ENCODE measurements at regions not wholly inside any gene's neighbourhood (a gene's known extent, or its start where the extent isn't known, plus 50 kb on each side); places are given as distances from the start of the nearest gene placed in this dataset.

DNA sequence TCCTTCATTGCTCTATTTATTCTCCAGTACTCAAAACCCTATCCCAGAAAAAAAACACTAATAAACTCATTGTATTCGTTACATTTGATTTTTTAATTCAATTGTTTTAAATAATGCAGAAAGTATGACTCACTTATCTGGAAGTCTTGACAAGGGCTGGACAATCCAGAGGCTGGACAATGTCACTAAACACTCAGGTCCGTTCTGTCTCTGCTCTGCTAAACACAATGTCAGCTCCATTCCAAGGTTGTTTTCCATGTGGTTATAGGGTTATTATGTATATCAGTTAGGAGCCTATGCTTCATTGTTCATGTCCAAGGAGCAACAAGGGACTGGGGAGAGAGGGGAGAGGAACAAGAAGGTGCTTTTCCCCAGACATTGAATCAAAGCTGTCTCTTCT is 125.5 kb downstream of the IRS1 start:
- H3K4me3 Mint-ChIP-seq = no peak overlapping the region
- no peaks in the 10 kb centered on the region for H3K9me3 Mint-ChIP-seq
- H3K36me3 Mint-ChIP-seq (ENCODE audit: low read depth) = peaks cover 2% of the 10 kb centered on the region
- H3K27me3 Mint-ChIP-seq (ENCODE audit: low read depth) = no peaks in the 10 kb centered on the region
- no peak overlapping the region for H3K27ac Mint-ChIP-seq (ENCODE audit: unreplicated experiment)
- H3K4me1 Mint-ChIP-seq = peaks cover 25% of the 10 kb centered on the region
- TF ChIP-seq, protein P1, sequence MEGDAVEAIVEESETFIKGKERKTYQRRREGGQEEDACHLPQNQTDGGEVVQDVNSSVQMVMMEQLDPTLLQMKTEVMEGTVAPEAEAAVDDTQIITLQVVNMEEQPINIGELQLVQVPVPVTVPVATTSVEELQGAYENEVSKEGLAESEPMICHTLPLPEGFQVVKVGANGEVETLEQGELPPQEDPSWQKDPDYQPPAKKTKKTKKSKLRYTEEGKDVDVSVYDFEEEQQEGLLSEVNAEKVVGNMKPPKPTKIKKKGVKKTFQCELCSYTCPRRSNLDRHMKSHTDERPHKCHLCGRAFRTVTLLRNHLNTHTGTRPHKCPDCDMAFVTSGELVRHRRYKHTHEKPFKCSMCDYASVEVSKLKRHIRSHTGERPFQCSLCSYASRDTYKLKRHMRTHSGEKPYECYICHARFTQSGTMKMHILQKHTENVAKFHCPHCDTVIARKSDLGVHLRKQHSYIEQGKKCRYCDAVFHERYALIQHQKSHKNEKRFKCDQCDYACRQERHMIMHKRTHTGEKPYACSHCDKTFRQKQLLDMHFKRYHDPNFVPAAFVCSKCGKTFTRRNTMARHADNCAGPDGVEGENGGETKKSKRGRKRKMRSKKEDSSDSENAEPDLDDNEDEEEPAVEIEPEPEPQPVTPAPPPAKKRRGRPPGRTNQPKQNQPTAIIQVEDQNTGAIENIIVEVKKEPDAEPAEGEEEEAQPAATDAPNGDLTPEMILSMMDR (conservative IDR thresholded peaks at IDR 0.05) = no peak
- no peak for DNase-seq (ENCODE audit: low read depth, low spot score)

DNA sequence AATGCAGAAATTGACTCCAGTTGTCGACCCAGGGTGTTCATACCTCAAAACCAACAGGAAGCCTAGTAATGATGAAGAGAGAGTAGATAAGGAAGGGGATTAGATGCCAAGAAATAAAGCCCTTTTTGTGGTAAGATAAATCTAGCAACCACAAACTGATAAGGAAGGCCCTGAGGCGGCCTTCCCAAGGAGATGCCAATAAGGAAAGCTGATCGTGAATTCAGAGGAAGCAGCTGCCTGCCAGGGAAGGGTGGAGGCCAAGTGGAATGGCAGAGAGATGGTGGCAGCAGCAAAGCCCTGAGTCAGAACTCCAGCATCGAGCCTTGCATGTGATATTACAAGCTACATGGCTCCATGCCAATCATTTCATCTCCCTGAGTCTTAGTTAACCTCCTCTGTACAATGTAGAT is 126.3 kb downstream of the IRS1 start:
- H3K4me3 Mint-ChIP-seq = no peak overlapping the region
- peaks cover 2% of the 10 kb centered on the region for H3K36me3 Mint-ChIP-seq (ENCODE audit: low read depth)
- H3K27me3 Mint-ChIP-seq (ENCODE audit: low read depth) = no peaks in the 10 kb centered on the region
- no peaks in the 10 kb centered on the region for H3K9me3 Mint-ChIP-seq
- no peak overlapping the region for H3K27ac Mint-ChIP-seq (ENCODE audit: unreplicated experiment)
- DNase-seq (ENCODE audit: low read depth, low spot score) = no peak
- H3K4me1 Mint-ChIP-seq = peaks cover 25% of the 10 kb centered on the region
- TF ChIP-seq, protein P1 (conservative IDR thresholded peaks at IDR 0.05) = no peak

DNA sequence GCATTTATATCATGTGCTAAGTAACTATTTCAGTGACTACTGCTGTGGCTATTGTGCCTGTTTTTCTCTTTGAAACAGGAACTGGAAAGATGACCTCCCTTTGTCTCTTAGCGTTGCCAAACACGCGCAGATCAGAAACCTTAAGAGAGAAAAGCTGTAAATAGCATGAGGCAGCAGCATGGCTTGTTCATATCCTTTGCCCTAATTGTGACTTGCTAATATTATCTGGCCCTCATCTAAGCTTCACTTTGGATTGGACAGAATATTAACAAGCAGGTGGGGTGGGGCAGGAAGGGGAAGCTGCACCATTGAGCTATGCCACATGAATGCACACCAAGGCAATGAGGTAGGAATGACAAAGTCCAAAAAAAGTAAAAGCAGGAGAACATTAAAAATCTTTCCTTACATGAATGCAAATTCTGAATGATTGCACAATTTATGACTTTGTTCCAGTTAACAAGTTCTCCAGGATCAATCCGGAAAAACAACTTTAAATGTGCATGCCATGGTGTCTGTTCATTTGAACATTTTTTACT is 128.4 kb downstream of the IRS1 start:
- peak overlapping the region; percentile 7 for H3K27ac Mint-ChIP-seq (ENCODE audit: unreplicated experiment)

DNA sequence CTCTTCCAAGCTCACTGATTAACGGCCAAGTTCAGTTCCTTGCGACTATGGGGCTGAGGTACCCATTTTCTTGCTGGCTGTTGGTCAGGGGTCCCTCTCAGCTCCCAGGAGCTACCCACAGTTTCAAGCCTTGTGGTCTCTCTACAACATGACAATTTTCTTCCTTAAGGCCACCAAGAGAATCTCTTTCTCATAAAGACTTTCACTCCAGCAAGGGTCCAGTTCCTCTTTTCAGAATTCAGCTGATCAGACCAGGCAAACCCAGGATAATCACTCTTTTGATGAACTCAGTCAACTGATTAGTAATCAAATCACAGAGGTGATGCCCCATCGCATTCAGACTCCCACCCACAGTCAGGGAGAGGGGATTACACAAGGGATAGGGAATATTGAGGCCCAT is 129.7 kb downstream of the IRS1 start:
- H3K27ac Mint-ChIP-seq (ENCODE audit: unreplicated experiment) = no peak overlapping the region
- no peaks in the 10 kb centered on the region for H3K9me3 Mint-ChIP-seq
- H3K36me3 Mint-ChIP-seq (ENCODE audit: low read depth) = peaks cover 2% of the 10 kb centered on the region
- H3K4me1 Mint-ChIP-seq = peaks cover 12% of the 10 kb centered on the region
- DNase-seq (ENCODE audit: low read depth, low spot score) = no peak
- H3K27me3 Mint-ChIP-seq (ENCODE audit: low read depth) = no peaks in the 10 kb centered on the region
- TF ChIP-seq, protein P1 (conservative IDR thresholded peaks at IDR 0.05) = no peak
- H3K4me3 Mint-ChIP-seq = no peak overlapping the region

More for the DNA sequence above, 128.4 kb downstream of the IRS1 start:
- no peaks in the 10 kb centered on the region for H3K9me3 Mint-ChIP-seq
- DNase-seq (ENCODE audit: low read depth, low spot score) = no peak
- peaks cover 2% of the 10 kb centered on the region for H3K36me3 Mint-ChIP-seq (ENCODE audit: low read depth)
- H3K4me3 Mint-ChIP-seq = no peak overlapping the region
- H3K27me3 Mint-ChIP-seq (ENCODE audit: low read depth) = no peaks in the 10 kb centered on the region
- H3K4me1 Mint-ChIP-seq = peaks cover 12% of the 10 kb centered on the region
- TF ChIP-seq, protein P1 (conservative IDR thresholded peaks at IDR 0.05) = no peak

DNA sequence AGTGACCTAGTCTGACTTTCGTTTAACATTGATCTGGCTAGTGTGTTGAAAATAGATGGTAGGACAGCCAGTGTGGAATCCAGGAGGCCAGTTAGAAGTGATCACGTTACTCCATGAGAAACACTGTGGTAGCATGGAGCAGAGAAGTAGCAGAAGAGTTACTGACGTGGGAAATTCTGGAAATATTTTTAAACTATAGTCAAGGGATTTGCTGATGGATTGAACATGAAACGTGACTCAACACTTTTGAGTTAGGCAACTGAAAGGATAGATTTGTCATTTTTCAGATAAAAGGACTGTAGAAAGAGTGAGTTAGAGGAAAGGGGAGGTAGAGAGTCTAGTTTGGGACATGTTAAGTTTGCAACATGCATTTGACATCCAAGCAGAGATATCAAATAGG is 130.4 kb downstream of the IRS1 start:
- no peaks in the 10 kb centered on the region for H3K9me3 Mint-ChIP-seq
- TF ChIP-seq, protein P1 (conservative IDR thresholded peaks at IDR 0.05) = no peak
- no peak overlapping the region for H3K4me3 Mint-ChIP-seq

More for the DNA sequence above, 130.4 kb downstream of the IRS1 start:
- DNase-seq (ENCODE audit: low read depth, low spot score) = no peak
- Mint-ChIP-seq H3K4me1 (peaks cover 12% of the 10 kb centered on the region), H3K27me3 (ENCODE audit: low read depth) (no peaks in the 10 kb centered on the region), H3K36me3 (ENCODE audit: low read depth) (peaks cover 2% of the 10 kb centered on the region), H3K27ac (ENCODE audit: unreplicated experiment) (no peak overlapping the region)
